Spleen (tissue), 11 donors: ENCODE measurements at regions not wholly inside any gene's neighbourhood (a gene's known extent, or its start where the extent isn't known, plus 50 kb on each side); places are given as distances from the start of the nearest gene placed in this dataset.

Experiments used
- DNase-seq: peaks from one replicate; pipeline ENCODE4 v3.0.0-alpha.2; 2020
- H3K27ac ChIP-seq, 8 donors: fragments of 200-600 bp; sonication (generic) in 7 of 8; 1 replicate in 4 of 8; 2 replicates in 4 of 8; pipeline versions ENCODE4 v1.5.0 to v1.8.0; 2016 to 2021; ENCODE audit warnings: inconsistent platforms in 4 of 8, mild to moderate bottlenecking in 4 of 8, moderate library complexity in 1 of 8
- H3K27me3 ChIP-seq, 7 donors: fragments of 200-600 bp; sonication (generic) in 6 of 7; replicated peaks in 1 of 7; 1 replicate in 4 of 7; 2 replicates in 3 of 7; pipeline versions ENCODE4 v1.5.0 to v1.8.0; 2016 to 2021; ENCODE audit warnings: inconsistent platforms in 3 of 7, mild to moderate bottlenecking in 1 of 7
- H3K36me3 ChIP-seq, 6 donors: fragments of 200-600 bp; sonication (generic) in 5 of 6; 1 replicate in 4 of 6; 2 replicates in 2 of 6; pipeline versions ENCODE4 v1.5.0 to v1.8.0; 2016 to 2021; ENCODE audit warnings: inconsistent platforms in 2 of 6
- H3K4me1 ChIP-seq, 6 donors: fragments of 200-600 bp; sonication (generic) in 5 of 6; 1 replicate in 3 of 6; 2 replicates in 3 of 6; pipeline versions ENCODE4 v1.5.0 to v1.8.0; 2016 to 2021; ENCODE audit warnings: inconsistent platforms in 3 of 6
- H3K4me3 ChIP-seq, 8 donors: fragments of 200-600 bp; sonication (generic) in 7 of 8; 1 replicate in 4 of 8; 2 replicates in 4 of 8; pipeline versions ENCODE4 v1.5.0 to v1.8.0; 2016 to 2021; ENCODE audit warnings: inconsistent platforms in 4 of 8, mild to moderate bottlenecking in 4 of 8, moderate library complexity in 2 of 8
- H3K9me3 ChIP-seq, 8 donors: fragments of 200-600 bp; sonication (generic) in 7 of 8; 1 replicate in 4 of 8; 2 replicates in 4 of 8; pipeline versions ENCODE4 v1.5.0 to v1.8.0; 2016 to 2021; ENCODE audit warnings: inconsistent platforms in 4 of 8
- POLR2A ChIP-seq, 3 donors: fragments of 450-650 bp; IDR thresholded peaks; one replicate each; pipeline ENCODE4 v1.5.1; 2017; ENCODE audit warnings: antibody characterized with exemption in 3 of 3, mild to moderate bottlenecking in 1 of 3
- POLR2AphosphoS5 ChIP-seq, 3 donors: sonication (generic); formaldehyde crosslinking; IDR thresholded peaks; one replicate each; pipeline ENCODE4 v1.5.1; 2017; ENCODE audit warnings: antibody characterized with exemption in 3 of 3
- WGBS, 5 donors: extraction: QIAGEN DNeasy Blood & Tissue Kit in 3 of 5; methylation state at CpG; one replicate each; pipeline versions ENCODE4 v1.1.5 to v1.1.7; 2013 to 2018; 5-methylcytosine and 5-hydroxymethylcytosine counted together
- intact Hi-C: fragments of 100-400 bp; cut with DNase I; formaldehyde crosslinking; loops from one replicate; pipeline ENCODE4 v1.15.0; 2023; ENCODE audit warnings: low total_unique reads
- TF ChIP-seq, protein P1 (sequence below), 11 experiments: fragments of 200-600 bp in 7 of 11; fragments of 450-650 bp in 4 of 11; sonication (generic) in 4 of 11; IDR thresholded peaks in 8 of 11; conservative IDR thresholded peaks in 3 of 11; 1 replicate in 7 of 11; 2 replicates in 4 of 11; pipeline versions ENCODE4 v1.4.0 to v1.8.0; 2016 to 2021; ENCODE audit warnings: antibody characterized with exemption in 11 of 11, inconsistent platforms in 4 of 11, mild to moderate bottlenecking in 1 of 11
- donor health status: healthy with polysubstance abuse.
- donor health status: DM: no; HTN: no; CAD: no; lungs with moderate emphysema.
- donor health status: DM: no; HTN: no; CAD: no.
- donor health status: Bipolar disorder and iron deficiency.
- donor health status: healthy.
- donor health status: DM: no; HTN: no; CAD: no.
- donor health status: DM: yes; HTN: yes; CAD: no.

DNA sequence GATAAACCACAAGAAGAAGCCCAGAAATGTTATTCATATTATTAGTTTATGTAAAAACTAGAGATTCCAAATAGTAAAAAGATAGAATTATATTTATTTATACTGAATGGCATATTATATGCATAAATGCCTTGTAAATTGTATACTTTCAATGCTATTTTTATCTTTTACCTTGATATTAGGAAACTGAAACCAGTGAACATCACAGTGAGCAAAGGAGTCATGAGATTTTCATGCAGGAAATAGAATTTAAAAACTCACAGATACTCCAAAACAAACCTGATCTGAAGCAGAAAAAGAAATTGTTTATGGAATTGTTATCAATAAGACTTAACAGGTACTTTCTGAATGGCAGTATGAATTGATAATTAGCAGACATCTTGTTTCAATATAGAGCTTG lies 207.3 kb upstream of the CENPE start:
- Histone ChIP-seq H3K27ac (no peak overlapping the region), H3K27me3 (no peaks in the 10 kb centered on the region), H3K36me3 (no peaks in the 10 kb centered on the region), H3K4me3 (no peak overlapping the region), H3K9me3 (no peaks in the 10 kb centered on the region), H3K4me1 (no peaks in the 10 kb centered on the region)
- intact Hi-C loops: no loop called here
- TF ChIP-seq POLR2AphosphoS5 (IDR thresholded peaks at IDR 0.05) (no peak), POLR2A (IDR thresholded peaks at IDR 0.05) (no peak)
- TF ChIP-seq, protein P1, sequence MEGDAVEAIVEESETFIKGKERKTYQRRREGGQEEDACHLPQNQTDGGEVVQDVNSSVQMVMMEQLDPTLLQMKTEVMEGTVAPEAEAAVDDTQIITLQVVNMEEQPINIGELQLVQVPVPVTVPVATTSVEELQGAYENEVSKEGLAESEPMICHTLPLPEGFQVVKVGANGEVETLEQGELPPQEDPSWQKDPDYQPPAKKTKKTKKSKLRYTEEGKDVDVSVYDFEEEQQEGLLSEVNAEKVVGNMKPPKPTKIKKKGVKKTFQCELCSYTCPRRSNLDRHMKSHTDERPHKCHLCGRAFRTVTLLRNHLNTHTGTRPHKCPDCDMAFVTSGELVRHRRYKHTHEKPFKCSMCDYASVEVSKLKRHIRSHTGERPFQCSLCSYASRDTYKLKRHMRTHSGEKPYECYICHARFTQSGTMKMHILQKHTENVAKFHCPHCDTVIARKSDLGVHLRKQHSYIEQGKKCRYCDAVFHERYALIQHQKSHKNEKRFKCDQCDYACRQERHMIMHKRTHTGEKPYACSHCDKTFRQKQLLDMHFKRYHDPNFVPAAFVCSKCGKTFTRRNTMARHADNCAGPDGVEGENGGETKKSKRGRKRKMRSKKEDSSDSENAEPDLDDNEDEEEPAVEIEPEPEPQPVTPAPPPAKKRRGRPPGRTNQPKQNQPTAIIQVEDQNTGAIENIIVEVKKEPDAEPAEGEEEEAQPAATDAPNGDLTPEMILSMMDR (IDR thresholded peaks at IDR 0.05 in 8 of 11, conservative IDR thresholded peaks at IDR 0.05 in 3 of 11): no peak
- no peak for DNase-seq

DNA sequence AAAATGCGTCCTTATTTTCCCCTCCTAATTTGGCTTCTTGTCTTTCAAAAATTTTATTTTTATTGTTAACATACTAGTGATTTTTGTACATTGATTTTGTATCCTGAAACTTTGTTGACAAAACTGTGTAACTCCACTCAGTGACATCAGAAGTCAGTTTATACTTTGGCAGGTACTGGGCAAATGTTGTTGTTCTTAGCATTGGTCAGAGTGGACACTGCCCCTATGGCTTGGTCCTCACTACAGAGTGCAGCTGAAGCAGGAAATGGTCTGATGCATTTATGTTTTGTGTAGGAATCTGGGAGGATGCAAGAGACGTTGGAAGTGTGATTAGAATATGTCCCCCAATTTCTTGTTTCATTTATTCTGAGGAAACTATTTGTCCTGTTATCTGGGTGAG lies 205.5 kb upstream of the CENPE start:
- Histone ChIP-seq H3K27me3 (no peaks in the 10 kb centered on the region), H3K4me1 (no peaks in the 10 kb centered on the region), H3K36me3 (no peaks in the 10 kb centered on the region), H3K27ac (no peak overlapping the region), H3K9me3 (no peaks in the 10 kb centered on the region), H3K4me3 (no peak overlapping the region)
- no peak for DNase-seq
- no peak for TF ChIP-seq POLR2A (IDR thresholded peaks at IDR 0.05)
- no peak for TF ChIP-seq POLR2AphosphoS5 (IDR thresholded peaks at IDR 0.05)
- TF ChIP-seq, protein P1 (IDR thresholded peaks at IDR 0.05 in 8 of 11, conservative IDR thresholded peaks at IDR 0.05 in 3 of 11): no peak
- intact Hi-C loops: no loop called here
- 54 to 63% (median 59%) methylated on average over 2 of the region's 2 CpGs for WGBS, 5 donors

DNA sequence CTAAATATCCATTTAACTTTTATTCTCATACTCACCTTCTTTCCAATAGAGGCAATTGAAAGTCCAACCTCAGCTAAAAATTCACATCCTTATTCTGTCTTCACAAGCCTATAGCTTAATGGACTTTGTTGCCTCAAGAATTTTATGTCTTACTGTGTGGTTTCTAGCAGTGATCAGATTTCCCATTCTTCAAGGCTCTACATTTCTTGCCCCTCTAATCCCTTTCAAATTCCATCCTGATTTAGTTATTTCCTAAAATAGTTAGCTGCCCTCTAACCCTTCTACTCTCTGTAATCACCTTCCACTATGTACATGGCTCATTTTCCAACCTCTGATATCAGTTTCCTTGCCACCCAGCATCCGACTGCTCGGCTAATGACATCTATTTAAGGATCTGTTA lies 204.1 kb upstream of the CENPE start:
- H3K4me3 ChIP-seq: no peak overlapping the region
- no peaks in the 10 kb centered on the region for H3K4me1 ChIP-seq
- H3K36me3 ChIP-seq: no peaks in the 10 kb centered on the region
- H3K9me3 ChIP-seq: no peaks in the 10 kb centered on the region
- intact Hi-C loops: no loop called here
- 70 to 90% (median 77%) methylated on average over 2 of the region's 2 CpGs for WGBS, 5 donors
- DNase-seq: no peak
- H3K27me3 ChIP-seq: no peaks in the 10 kb centered on the region
- TF ChIP-seq POLR2AphosphoS5 (IDR thresholded peaks at IDR 0.05): no peak
- no peak for TF ChIP-seq POLR2A (IDR thresholded peaks at IDR 0.05)
- TF ChIP-seq, protein P1 (IDR thresholded peaks at IDR 0.05 in 8 of 11, conservative IDR thresholded peaks at IDR 0.05 in 3 of 11): no peak
- H3K27ac ChIP-seq: no peak overlapping the region

DNA sequence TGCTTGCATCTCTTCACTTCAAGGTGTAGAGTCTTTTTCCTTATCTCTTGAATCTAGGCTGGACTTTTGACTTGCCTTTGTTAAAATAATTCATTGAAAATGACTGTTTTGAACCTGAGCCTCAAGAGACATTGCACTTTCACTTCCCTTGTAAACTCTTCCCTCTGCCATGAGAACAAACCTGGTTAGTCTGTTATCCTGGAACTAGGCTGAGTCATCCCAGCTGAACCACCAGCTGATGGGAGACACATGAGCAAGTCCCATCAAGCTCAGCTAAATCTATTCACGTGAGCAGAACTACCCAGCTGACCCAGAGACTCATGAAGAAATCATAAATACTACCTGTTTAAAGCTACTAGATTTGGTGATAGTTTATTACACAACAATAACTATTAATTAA lies 202.3 kb upstream of the CENPE start:
- H3K4me1 ChIP-seq: no peaks in the 10 kb centered on the region
- no peak overlapping the region for H3K4me3 ChIP-seq
- H3K27me3 ChIP-seq: no peaks in the 10 kb centered on the region
- H3K36me3 ChIP-seq: no peaks in the 10 kb centered on the region
- TF ChIP-seq POLR2AphosphoS5 (IDR thresholded peaks at IDR 0.05) (no peak), POLR2A (IDR thresholded peaks at IDR 0.05) (no peak)
- TF ChIP-seq, protein P1 (IDR thresholded peaks at IDR 0.05 in 8 of 11, conservative IDR thresholded peaks at IDR 0.05 in 3 of 11): no peak
- no peaks in the 10 kb centered on the region for H3K9me3 ChIP-seq
- no peak for DNase-seq
- intact Hi-C loops: no loop called here
- H3K27ac ChIP-seq: no peak overlapping the region
- WGBS, 5 donors: 15 to 58% (median 40%) methylated on average over 1 of the region's 1 CpG
